Testis (tissue), 2 donors: ENCODE measurements at regions not wholly inside any gene's neighbourhood (a gene's known extent, or its start where the extent isn't known, plus 50 kb on each side); places are given as distances from the start of the nearest gene placed in this dataset.
"Not testable (repeated sequence)": the region's sequence is repeated elsewhere in the genome, so short reads cannot be mapped to it uniquely, and the experiment has no call there.

ENCODE experiments used
- DNase-seq: peaks from one replicate; pipeline ENCODE4 v3.0.0-alpha.2; 2019
- H3K27ac ChIP-seq, 2 donors: fragments of 200-600 bp; sonication (generic); one replicate each; pipeline ENCODE4 v1.5.1; 2019
- H3K27me3 ChIP-seq: fragments of 200-600 bp; sonication (generic); one replicate; pipeline ENCODE4 v1.5.1; 2019
- H3K36me3 ChIP-seq: fragments of 200-600 bp; sonication (generic); one replicate; pipeline ENCODE4 v1.5.1; 2017; ENCODE audit warnings: low read depth; ENCODE audit errors: missing control alignments
- H3K4me1 ChIP-seq: fragments of 200-600 bp; sonication (generic); one replicate; pipeline ENCODE4 v1.5.1; 2019
- H3K4me3 ChIP-seq, 2 donors: fragments of 200-600 bp; sonication (generic); one replicate each; pipeline ENCODE4 v1.5.1; 2017 to 2019
- H3K9me3 ChIP-seq: fragments of 200-600 bp; sonication (generic); one replicate; pipeline ENCODE4 v1.5.1; 2017
- CTCF ChIP-seq, 3 experiments: fragments of 450-650 bp in 2 of 3; fragments of 200-600 bp in 1 of 3; sonication (generic) in 1 of 3; IDR thresholded peaks; one replicate each; pipeline ENCODE4 v1.5.1; 2016 to 2019; ENCODE audit warnings: antibody characterized with exemption in 3 of 3, mild to moderate bottlenecking in 2 of 3, moderate library complexity in 1 of 3
- POLR2A ChIP-seq: fragments of 450-650 bp; IDR thresholded peaks from one replicate; pipeline ENCODE4 v1.6.1; 2017; ENCODE audit warnings: antibody characterized with exemption, mild to moderate bottlenecking, moderate library complexity
- WGBS, 2 donors: methylation state at CpG; one replicate each; pipeline ENCODE4 v1.1.5; 2018; 5-methylcytosine and 5-hydroxymethylcytosine counted together
- intact Hi-C: fragments of 100-400 bp; cut with DNase I; formaldehyde crosslinking; loops from one replicate; pipeline ENCODE4 v1.15.1; 2023; ENCODE audit warnings: low total_unique reads

GRCh38 chrX:130467936-130468335 lies 66.1 kb downstream of the RBMX2 start:
- WGBS, 2 donors: 90 to 92% methylated on average over 4 of the region's 4 CpGs

GRCh38 chrX:130468395-130468923 lies 66.7 kb downstream of the RBMX2 start:
- no peaks in the 10 kb centered on the region for H3K36me3 ChIP-seq
- WGBS, 2 donors: 77 to 91% methylated on average over 3 of the region's 3 CpGs
- H3K27ac ChIP-seq: no peak overlapping the region
- no peaks in the 10 kb centered on the region for H3K27me3 ChIP-seq
- H3K4me3 ChIP-seq: no peak overlapping the region
- DNase-seq: no peak
- intact Hi-C loops: no loop called here
- no peaks in the 10 kb centered on the region for H3K4me1 ChIP-seq
- TF ChIP-seq POLR2A: no peak
- no peak for TF ChIP-seq CTCF (IDR thresholded peaks at IDR 0.05)
- no peaks in the 10 kb centered on the region for H3K9me3 ChIP-seq

More at GRCh38 chrX:130467936-130468335, 66.1 kb downstream of the RBMX2 start:
- Histone ChIP-seq H3K27ac (no peak overlapping the region), H3K4me3 (no peak overlapping the region), H3K36me3 (no peaks in the 10 kb centered on the region), H3K4me1 (no peaks in the 10 kb centered on the region), H3K9me3 (no peaks in the 10 kb centered on the region), H3K27me3 (no peaks in the 10 kb centered on the region)
- intact Hi-C loops: no loop called here
- TF ChIP-seq CTCF (IDR thresholded peaks at IDR 0.05) (no peak), POLR2A (no peak)
- DNase-seq: no peak

GRCh38 chrX:130482871-130483270 lies 81.1 kb downstream of the RBMX2 start:
- no peaks in the 10 kb centered on the region for H3K36me3 ChIP-seq
- intact Hi-C loops: no loop called here
- no peak overlapping the region for H3K4me3 ChIP-seq
- no peaks in the 10 kb centered on the region for H3K9me3 ChIP-seq
- H3K27ac ChIP-seq: no peak overlapping the region
- DNase-seq: no peak
- WGBS, 2 donors: 84% methylated on average over 2 of the region's 2 CpGs; no CpG with 5 or more reads in 1 of the 2 donors
- no peaks in the 10 kb centered on the region for H3K27me3 ChIP-seq
- no peaks in the 10 kb centered on the region for H3K4me1 ChIP-seq
- TF ChIP-seq POLR2A: no peak
- TF ChIP-seq CTCF (IDR thresholded peaks at IDR 0.05): no peak

GRCh38 chrX:130485870-130486269 lies 84.1 kb downstream of the RBMX2 start:
- H3K27ac ChIP-seq: no peak overlapping the region
- intact Hi-C loops: no loop called here
- no peak for DNase-seq
- no peaks in the 10 kb centered on the region for H3K9me3 ChIP-seq
- 79 to 92% methylated on average over 1 of the region's 1 CpG for WGBS, 2 donors
- H3K36me3 ChIP-seq: no peaks in the 10 kb centered on the region
- TF ChIP-seq POLR2A (no peak), CTCF (IDR thresholded peaks at IDR 0.05) (no peak)
- no peak overlapping the region for H3K4me3 ChIP-seq
- no peaks in the 10 kb centered on the region for H3K4me1 ChIP-seq
- no peaks in the 10 kb centered on the region for H3K27me3 ChIP-seq

GRCh38 chrX:130495502-130495901 lies 93.7 kb downstream of the RBMX2 start:
- DNase-seq, H3K4me3 ChIP-seq, intact Hi-C loops, H3K36me3 ChIP-seq, H3K4me1 ChIP-seq, H3K27ac ChIP-seq, H3K9me3 ChIP-seq, H3K27me3 ChIP-seq: not testable (repeated sequence)
- WGBS, 2 donors: 31 to 92% methylated on average over 3 to 10 of the region's 10 CpGs
